K562 (cell line): ENCODE measurements at regions not wholly inside any gene's neighbourhood (a gene's known extent, or its start where the extent isn't known, plus 50 kb on each side); places are given as distances from the start of the nearest gene placed in this dataset.

Experiments used
- ATF4 ChIP-seq: fragments of 450-650 bp; formaldehyde crosslinking; IDR thresholded peaks from 2 replicates; pipeline ENCODE4 v1.4.0; 2022; ENCODE audit warnings: mild to moderate bottlenecking, moderate library complexity
- CBFA2T3 ChIP-seq: fragments of 450-650 bp; IDR thresholded peaks from 2 replicates; pipeline ENCODE4 v1.6.1; 2017
- HNRNPK ChIP-seq: fragments of 200-400 bp; formaldehyde crosslinking; IDR thresholded peaks from one replicate; pipeline ENCODE4 v1.6.1; 2018; ENCODE audit warnings: mild to moderate bottlenecking, low read depth, low read length; ENCODE audit not compliant: poor library complexity, severe bottlenecking
- NR2C2 ChIP-seq, 2 experiments: fragments of 200-800 bp in 1 of 2; sonication (Bioruptor generic) in 1 of 2; sonication (generic) in 1 of 2; formaldehyde crosslinking in 1 of 2; IDR thresholded peaks; 2 replicates each; pipeline versions ENCODE4 v1.6.1 to v1.8.0; 2016 to 2022; ENCODE audit warnings: mild to moderate bottlenecking in 1 of 2, missing compliant biosample characterization in 1 of 2, missing genetic modification characterization in 1 of 2, missing genetic modification reagents in 1 of 2
- SMC3 ChIP-seq: conservative IDR thresholded peaks from 2 replicates; pipeline ENCODE4 v1.6.1; 2011; ENCODE audit warnings: low read depth, low read length, improper control_type of control experiment; ENCODE audit not compliant: insufficient read depth
- TSC22D4 ChIP-seq: fragments of 450-650 bp; IDR thresholded peaks from 2 replicates; pipeline ENCODE4 v1.6.1; 2016; ENCODE audit warnings: missing genetic modification characterization, missing biosample characterization, control low read depth
- USF1 ChIP-seq: sonication (generic); formaldehyde crosslinking; IDR thresholded peaks from 2 replicates; pipeline ENCODE4 v1.9.0; 2022; ENCODE audit warnings: mild to moderate bottlenecking, missing genetic modification reagents
- ZNF347 ChIP-seq: fragments of 450-650 bp; formaldehyde crosslinking; IDR thresholded peaks from 2 replicates; pipeline ENCODE4 v1.4.0; 2020; ENCODE audit warnings: low read depth, mild to moderate bottlenecking, moderate library complexity
- TF ChIP-seq, protein P1 (sequence below), 2 experiments: fragments of 450-650 bp; conservative IDR thresholded peaks; 2 replicates each; pipeline ENCODE4 v1.6.1; 2017; ENCODE audit warnings: mild to moderate bottlenecking in 2 of 2, moderate library complexity in 2 of 2
- TF ChIP-seq, protein P2 (sequence below): sonication (generic); formaldehyde crosslinking; IDR thresholded peaks from 2 replicates; pipeline ENCODE4 v1.8.1; 2023; ENCODE audit warnings: missing genetic modification reagents, mild to moderate bottlenecking, borderline replicate concordance
- TF ChIP-seq, protein P3 (sequence below): fragments of 450-650 bp; IDR thresholded peaks from 2 replicates; pipeline ENCODE4 v1.6.1; 2018; ENCODE audit not compliant: partially characterized antibody
- TF ChIP-seq, protein P4 (sequence below): fragments of 450-650 bp; IDR thresholded peaks from 2 replicates; pipeline ENCODE4 v1.6.1; 2014; ENCODE audit warnings: low read depth, mild to moderate bottlenecking, moderate library complexity, borderline replicate concordance

DNA sequence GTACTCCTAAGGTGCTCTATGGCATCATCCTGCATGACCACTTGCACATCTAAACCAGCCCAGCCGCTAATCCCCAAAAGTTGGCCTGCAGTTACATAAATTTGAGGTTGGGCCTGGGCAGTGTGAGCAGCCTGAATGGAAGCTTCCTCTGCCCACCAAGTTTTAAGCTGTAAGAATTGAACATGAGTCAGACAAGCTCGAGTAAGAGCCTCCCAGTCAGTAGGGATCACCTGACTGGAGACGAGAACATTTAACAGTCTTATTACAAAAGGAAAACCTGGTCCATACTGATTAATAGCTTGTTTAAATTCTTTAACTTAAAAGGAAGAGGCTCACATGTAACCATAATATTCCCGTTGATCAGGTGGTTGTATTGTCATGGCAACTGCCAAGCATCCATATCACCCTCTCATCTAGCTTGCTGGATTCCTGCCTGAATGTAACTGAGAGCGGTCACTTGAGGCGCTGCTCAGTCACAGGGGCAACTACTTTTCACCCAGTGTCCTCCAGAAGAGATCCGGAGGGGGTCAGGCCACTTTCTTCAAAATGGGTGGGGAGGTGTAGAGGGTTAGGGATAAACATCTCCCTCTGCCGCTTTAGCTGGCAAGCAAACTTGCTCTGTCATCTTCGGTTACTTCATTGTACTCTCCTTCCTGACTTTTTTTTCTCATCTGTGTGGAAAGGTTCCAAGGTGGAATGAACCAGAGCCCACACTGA is 56.6 kb upstream of the WDR1 start (continued):
- TF ChIP-seq, protein P1, sequence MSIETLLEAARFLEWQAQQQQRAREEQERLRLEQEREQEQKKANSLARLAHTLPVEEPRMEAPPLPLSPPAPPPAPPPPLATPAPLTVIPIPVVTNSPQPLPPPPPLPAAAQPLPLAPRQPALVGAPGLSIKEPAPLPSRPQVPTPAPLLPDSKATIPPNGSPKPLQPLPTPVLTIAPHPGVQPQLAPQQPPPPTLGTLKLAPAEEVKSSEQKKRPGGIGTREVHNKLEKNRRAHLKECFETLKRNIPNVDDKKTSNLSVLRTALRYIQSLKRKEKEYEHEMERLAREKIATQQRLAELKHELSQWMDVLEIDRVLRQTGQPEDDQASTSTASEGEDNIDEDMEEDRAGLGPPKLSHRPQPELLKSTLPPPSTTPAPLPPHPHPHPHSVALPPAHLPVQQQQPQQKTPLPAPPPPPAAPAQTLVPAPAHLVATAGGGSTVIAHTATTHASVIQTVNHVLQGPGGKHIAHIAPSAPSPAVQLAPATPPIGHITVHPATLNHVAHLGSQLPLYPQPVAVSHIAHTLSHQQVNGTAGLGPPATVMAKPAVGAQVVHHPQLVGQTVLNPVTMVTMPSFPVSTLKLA (conservative IDR thresholded peaks at IDR 0.05) = peak; percentile 58 to 72; a peak in 3 of 4 replicates
- TF ChIP-seq, protein P2, sequence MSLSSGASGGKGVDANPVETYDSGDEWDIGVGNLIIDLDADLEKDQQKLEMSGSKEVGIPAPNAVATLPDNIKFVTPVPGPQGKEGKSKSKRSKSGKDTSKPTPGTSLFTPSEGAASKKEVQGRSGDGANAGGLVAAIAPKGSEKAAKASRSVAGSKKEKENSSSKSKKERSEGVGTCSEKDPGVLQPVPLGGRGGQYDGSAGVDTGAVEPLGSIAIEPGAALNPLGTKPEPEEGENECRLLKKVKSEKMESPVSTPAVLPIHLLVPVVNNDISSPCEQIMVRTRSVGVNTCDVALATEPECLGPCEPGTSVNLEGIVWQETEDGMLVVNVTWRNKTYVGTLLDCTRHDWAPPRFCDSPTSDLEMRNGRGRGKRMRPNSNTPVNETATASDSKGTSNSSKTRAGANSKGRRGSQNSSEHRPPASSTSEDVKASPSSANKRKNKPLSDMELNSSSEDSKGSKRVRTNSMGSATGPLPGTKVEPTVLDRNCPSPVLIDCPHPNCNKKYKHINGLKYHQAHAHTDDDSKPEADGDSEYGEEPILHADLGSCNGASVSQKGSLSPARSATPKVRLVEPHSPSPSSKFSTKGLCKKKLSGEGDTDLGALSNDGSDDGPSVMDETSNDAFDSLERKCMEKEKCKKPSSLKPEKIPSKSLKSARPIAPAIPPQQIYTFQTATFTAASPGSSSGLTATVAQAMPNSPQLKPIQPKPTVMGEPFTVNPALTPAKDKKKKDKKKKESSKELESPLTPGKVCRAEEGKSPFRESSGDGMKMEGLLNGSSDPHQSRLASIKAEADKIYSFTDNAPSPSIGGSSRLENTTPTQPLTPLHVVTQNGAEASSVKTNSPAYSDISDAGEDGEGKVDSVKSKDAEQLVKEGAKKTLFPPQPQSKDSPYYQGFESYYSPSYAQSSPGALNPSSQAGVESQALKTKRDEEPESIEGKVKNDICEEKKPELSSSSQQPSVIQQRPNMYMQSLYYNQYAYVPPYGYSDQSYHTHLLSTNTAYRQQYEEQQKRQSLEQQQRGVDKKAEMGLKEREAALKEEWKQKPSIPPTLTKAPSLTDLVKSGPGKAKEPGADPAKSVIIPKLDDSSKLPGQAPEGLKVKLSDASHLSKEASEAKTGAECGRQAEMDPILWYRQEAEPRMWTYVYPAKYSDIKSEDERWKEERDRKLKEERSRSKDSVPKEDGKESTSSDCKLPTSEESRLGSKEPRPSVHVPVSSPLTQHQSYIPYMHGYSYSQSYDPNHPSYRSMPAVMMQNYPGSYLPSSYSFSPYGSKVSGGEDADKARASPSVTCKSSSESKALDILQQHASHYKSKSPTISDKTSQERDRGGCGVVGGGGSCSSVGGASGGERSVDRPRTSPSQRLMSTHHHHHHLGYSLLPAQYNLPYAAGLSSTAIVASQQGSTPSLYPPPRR (CRISPR knock-in tag) = no peak
- TF ChIP-seq, protein P3, sequence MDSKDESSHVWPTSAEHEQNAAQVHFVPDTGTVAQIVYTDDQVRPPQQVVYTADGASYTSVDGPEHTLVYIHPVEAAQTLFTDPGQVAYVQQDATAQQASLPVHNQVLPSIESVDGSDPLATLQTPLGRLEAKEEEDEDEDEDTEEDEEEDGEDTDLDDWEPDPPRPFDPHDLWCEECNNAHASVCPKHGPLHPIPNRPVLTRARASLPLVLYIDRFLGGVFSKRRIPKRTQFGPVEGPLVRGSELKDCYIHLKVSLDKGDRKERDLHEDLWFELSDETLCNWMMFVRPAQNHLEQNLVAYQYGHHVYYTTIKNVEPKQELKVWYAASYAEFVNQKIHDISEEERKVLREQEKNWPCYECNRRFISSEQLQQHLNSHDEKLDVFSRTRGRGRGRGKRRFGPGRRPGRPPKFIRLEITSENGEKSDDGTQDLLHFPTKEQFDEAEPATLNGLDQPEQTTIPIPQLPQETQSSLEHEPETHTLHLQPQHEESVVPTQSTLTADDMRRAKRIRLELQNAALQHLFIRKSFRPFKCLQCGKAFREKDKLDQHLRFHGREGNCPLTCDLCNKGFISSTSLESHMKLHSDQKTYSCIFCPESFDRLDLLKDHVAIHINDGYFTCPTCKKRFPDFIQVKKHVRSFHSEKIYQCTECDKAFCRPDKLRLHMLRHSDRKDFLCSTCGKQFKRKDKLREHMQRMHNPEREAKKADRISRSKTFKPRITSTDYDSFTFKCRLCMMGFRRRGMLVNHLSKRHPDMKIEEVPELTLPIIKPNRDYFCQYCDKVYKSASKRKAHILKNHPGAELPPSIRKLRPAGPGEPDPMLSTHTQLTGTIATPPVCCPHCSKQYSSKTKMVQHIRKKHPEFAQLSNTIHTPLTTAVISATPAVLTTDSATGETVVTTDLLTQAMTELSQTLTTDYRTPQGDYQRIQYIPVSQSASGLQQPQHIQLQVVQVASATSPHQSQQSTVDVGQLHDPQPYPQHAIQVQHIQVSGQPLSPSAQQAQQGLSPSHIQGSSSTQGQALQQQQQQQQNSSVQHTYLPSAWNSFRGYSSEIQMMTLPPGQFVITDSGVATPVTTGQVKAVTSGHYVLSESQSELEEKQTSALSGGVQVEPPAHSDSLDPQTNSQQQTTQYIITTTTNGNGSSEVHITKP = peak; percentile 94
- TF ChIP-seq CBFA2T3 (peak; percentile 53), HNRNPK (no peak), ZNF347 (CRISPR knock-in tag) (no peak), SMC3 (peak; percentile 55), NR2C2 (CRISPR knock-in tag; IDR thresholded peaks at IDR 0.05) (no peak), NR2C2 (tag; IDR thresholded peaks at IDR 0.05) (peak; percentile 63), TSC22D4 (tag) (no peak), ATF4 (CRISPR knock-in tag) (peak; percentile 47), USF1 (CRISPR knock-in tag) (peak; percentile 66)
- TF ChIP-seq, protein P4, sequence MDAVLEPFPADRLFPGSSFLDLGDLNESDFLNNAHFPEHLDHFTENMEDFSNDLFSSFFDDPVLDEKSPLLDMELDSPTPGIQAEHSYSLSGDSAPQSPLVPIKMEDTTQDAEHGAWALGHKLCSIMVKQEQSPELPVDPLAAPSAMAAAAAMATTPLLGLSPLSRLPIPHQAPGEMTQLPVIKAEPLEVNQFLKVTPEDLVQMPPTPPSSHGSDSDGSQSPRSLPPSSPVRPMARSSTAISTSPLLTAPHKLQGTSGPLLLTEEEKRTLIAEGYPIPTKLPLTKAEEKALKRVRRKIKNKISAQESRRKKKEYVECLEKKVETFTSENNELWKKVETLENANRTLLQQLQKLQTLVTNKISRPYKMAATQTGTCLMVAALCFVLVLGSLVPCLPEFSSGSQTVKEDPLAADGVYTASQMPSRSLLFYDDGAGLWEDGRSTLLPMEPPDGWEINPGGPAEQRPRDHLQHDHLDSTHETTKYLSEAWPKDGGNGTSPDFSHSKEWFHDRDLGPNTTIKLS = 0 out of 2 replicates have a peak, but pooled peaks have one; percentile 27
